ENCODE measurements at regions not wholly inside any gene's neighbourhood (a gene's known extent, or its start where the extent isn't known, plus 50 kb on each side); places are given as distances from the start of the nearest gene placed in this dataset.

GRCh38 chr4:120977435-120977997 lies 55.0 kb upstream of the PRDM5 start:
- peak; percentile 2 to 13 for DNase-seq

GRCh38 chr4:120973207-120973606 lies 50.7 kb upstream of the PRDM5 start:
- Mint-ChIP-seq H3K27ac (no peak overlapping the region), H3K9me3 (no peaks in the 10 kb centered on the region)
- peak in 1 of 2 donors; percentile 28 for ATAC-seq (replicated peaks in 1 of 2)

More at GRCh38 chr4:120977435-120977997, 55.0 kb upstream of the PRDM5 start:
- Mint-ChIP-seq H3K27me3 (ENCODE audit: low read depth) (no peaks in the 10 kb centered on the region), H3K36me3 (ENCODE audit: insufficient read depth in 2 of 2) (no peaks in the 10 kb centered on the region), H3K27ac (no peak overlapping the region), H3K9me3 (no peaks in the 10 kb centered on the region), H3K4me3 (no peak overlapping the region), H3K4me1 (ENCODE audit: low read depth) (peaks cover 4% of the 10 kb centered on the region)
- peak; percentile 52 to 60 for ATAC-seq (replicated peaks in 1 of 2)

More at GRCh38 chr4:120973207-120973606, 50.7 kb upstream of the PRDM5 start:
- Mint-ChIP-seq H3K4me1 (ENCODE audit: low read depth) (peaks cover 4% of the 10 kb centered on the region), H3K36me3 (ENCODE audit: insufficient read depth in 2 of 2) (no peaks in the 10 kb centered on the region), H3K27me3 (ENCODE audit: low read depth) (no peaks in the 10 kb centered on the region), H3K4me3 (no peak overlapping the region)
- DNase-seq, result no peak

Data from activated T-cell treated with anti-CD3 and anti-CD28 coated beads, Interleukin-2, amount 50 U/mL, for 72 hours (primary cell).